GM21619 (cell line): ENCODE measurements at regions not wholly inside any gene's neighbourhood (a gene's known extent, or its start where the extent isn't known, plus 50 kb on each side); places are given as distances from the start of the nearest gene placed in this dataset.
A peak's percentile ranks its signal among the peaks of the same experiment; 100 is the strongest.

Experiments used
- ATAC-seq: cut with Tn5 transposase; IDR thresholded peaks from one replicate; pipeline ENCODE4 v1.9.1; 2021; ENCODE audit not compliant: unreplicated experiment

DNA sequence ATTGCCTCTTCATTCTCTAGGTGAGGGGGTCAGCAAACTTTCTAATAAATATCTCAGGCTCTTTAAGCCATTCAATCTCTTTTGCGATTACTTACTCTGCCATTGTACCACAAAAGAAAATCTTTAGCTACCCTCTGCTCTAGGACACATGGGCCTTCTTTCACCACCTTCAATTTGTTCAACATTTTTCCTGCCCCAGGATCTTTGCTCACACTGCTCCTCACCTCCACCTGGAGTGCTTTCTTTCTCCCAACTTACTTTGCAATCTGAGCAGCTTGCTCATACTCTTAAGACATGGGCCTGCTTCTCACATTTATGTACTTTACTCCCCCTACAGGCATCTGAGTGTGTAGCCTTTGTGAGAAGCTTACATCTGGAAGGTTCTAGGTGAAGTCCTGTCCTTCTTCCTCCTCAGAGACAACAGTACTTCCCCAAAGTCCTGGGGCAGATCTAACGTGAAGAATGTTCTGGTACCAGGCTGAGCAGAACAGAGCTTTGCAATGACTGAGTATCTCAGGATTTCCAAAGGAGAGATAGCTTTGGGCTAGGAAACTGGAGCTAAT is 55.0 kb upstream of the PRDM5 start:
- ATAC-seq = peak; percentile 92

DNA sequence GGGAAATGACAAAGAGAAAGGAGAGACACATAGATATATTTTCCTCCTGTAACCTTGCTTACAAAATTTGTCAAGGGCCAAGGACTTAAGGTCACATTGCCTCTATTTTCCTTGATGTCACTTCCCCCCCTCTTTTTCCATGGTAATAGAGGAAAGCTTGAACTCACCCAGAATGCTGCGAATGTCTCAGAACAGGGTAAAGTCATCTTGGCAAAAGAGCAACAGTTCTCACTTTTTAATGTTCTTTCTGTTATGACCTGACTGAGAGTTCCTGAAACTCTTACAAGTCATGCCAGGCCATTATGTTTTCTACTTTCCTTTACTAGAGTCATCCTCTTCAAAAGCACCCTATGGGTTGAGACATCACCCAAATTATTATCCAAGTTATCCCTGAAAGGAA is 50.7 kb upstream of the PRDM5 start:
- no peak for ATAC-seq
